Osteoblast (primary cell): ENCODE measurements at regions not wholly inside any gene's neighbourhood (a gene's known extent, or its start where the extent isn't known, plus 50 kb on each side); places are given as distances from the start of the nearest gene placed in this dataset.

Experiments used
- DNase-seq: peaks from one replicate; pipeline ENCODE4 v3.0.0; 2011; ENCODE audit warnings: low spot score, mixed read lengths; ENCODE audit not compliant: insufficient read length; ENCODE audit errors: missing footprints
- H2AFZ ChIP-seq: 2 replicates; pipeline ENCODE4 v1.6.0; 2011; ENCODE audit warnings: mild to moderate bottlenecking, low read length
- H3K27ac ChIP-seq: 2 replicates; pipeline ENCODE4 v1.5.1; 2011; ENCODE audit warnings: mild to moderate bottlenecking, low read depth, low read length, moderate library complexity
- H3K27me3 ChIP-seq: 2 replicates; pipeline ENCODE4 v1.6.0; 2012; ENCODE audit warnings: mild to moderate bottlenecking, control low read depth, inconsistent platforms, low read length, moderate library complexity; ENCODE audit not compliant: insufficient read depth
- H3K36me3 ChIP-seq: 2 replicates; pipeline ENCODE4 v1.5.1; 2011; ENCODE audit warnings: mild to moderate bottlenecking, low read length, control low read depth, moderate library complexity; ENCODE audit not compliant: insufficient read depth
- H3K4me1 ChIP-seq: 2 replicates; pipeline ENCODE4 v1.5.1; 2011; ENCODE audit warnings: mild to moderate bottlenecking, low read length, control low read depth, moderate library complexity; ENCODE audit not compliant: insufficient read depth
- H3K4me2 ChIP-seq: 2 replicates; pipeline ENCODE4 v1.6.0; 2011; ENCODE audit warnings: mild to moderate bottlenecking, low read length; ENCODE audit not compliant: insufficient read depth
- H3K4me3 ChIP-seq: fragments of 200-600 bp; sonication (generic); 3 replicates; pipeline ENCODE4 v1.5.1; 2012; ENCODE audit warnings: mild to moderate bottlenecking, low read length, inconsistent platforms; ENCODE audit not compliant: insufficient read depth
- H3K79me2 ChIP-seq: 2 replicates; pipeline ENCODE4 v1.6.0; 2012; ENCODE audit warnings: mild to moderate bottlenecking, low read length, control low read depth, inconsistent platforms; ENCODE audit not compliant: insufficient read depth
- H3K9me3 ChIP-seq: 2 replicates; pipeline ENCODE4 v1.5.1; 2011; ENCODE audit warnings: low read depth, low read length, control low read depth
- H4K20me1 ChIP-seq: 2 replicates; pipeline ENCODE4 v1.6.0; 2012; ENCODE audit warnings: mild to moderate bottlenecking, low read length, control low read depth; ENCODE audit not compliant: insufficient read depth
- CTCF ChIP-seq: IDR thresholded peaks from 2 replicates; pipeline ENCODE4 v1.5.1; 2011; ENCODE audit warnings: mild to moderate bottlenecking, low read depth, low read length, moderate library complexity; ENCODE audit errors: extremely low read depth

- Histone ChIP-seq H3K4me1 (no peaks in the 10 kb centered on the region), H2AFZ (no peak overlapping the region), H4K20me1 (no peaks in the 10 kb centered on the region), H3K4me3 (no peak overlapping the region), H3K9me3 (peaks cover 3% of the 10 kb centered on the region), H3K79me2 (no peaks in the 10 kb centered on the region), H3K27me3 (no peaks in the 10 kb centered on the region), H3K27ac (no peak overlapping the region), H3K4me2 (no peak overlapping the region), H3K36me3 (no peaks in the 10 kb centered on the region)
- no peak for TF ChIP-seq CTCF
- no peak for DNase-seq
These were observed 2558.4 kb downstream of the ARAP2 start for GRCh38 chr4:33685939-33686338.

- H3K36me3 ChIP-seq, result no peaks in the 10 kb centered on the region
- no peaks in the 10 kb centered on the region for H3K79me2 ChIP-seq
- H3K9me3 ChIP-seq, result no peaks in the 10 kb centered on the region
- H3K27me3 ChIP-seq, result no peaks in the 10 kb centered on the region
- no peak overlapping the region for H2AFZ ChIP-seq
- DNase-seq, result no peak
- no peak overlapping the region for H3K27ac ChIP-seq
- TF ChIP-seq CTCF, result no peak
- no peak overlapping the region for H3K4me2 ChIP-seq
- H4K20me1 ChIP-seq, result no peaks in the 10 kb centered on the region
- no peak overlapping the region for H3K4me3 ChIP-seq
- H3K4me1 ChIP-seq, result no peaks in the 10 kb centered on the region
These were observed 2548.3 kb downstream of the ARAP2 start for GRCh38 chr4:33696041-33696440.

GRCh38 chr4:33696586-33696985 is 2547.7 kb downstream of the ARAP2 start:
- Histone ChIP-seq H3K79me2 (no peaks in the 10 kb centered on the region), H3K27me3 (no peaks in the 10 kb centered on the region), H3K27ac (no peak overlapping the region), H3K9me3 (no peaks in the 10 kb centered on the region), H3K4me3 (no peak overlapping the region), H4K20me1 (no peaks in the 10 kb centered on the region), H3K4me2 (no peak overlapping the region), H2AFZ (no peak overlapping the region), H3K4me1 (no peaks in the 10 kb centered on the region), H3K36me3 (no peaks in the 10 kb centered on the region)
- DNase-seq, result no peak
- no peak for TF ChIP-seq CTCF

- H3K9me3 ChIP-seq, result peaks cover 2% of the 10 kb centered on the region
These were observed 2535.1 kb downstream of the ARAP2 start for GRCh38 chr4:33709247-33709646.

More at GRCh38 chr4:33709247-33709646, 2535.1 kb downstream of the ARAP2 start:
- H2AFZ ChIP-seq, result no peak overlapping the region
- TF ChIP-seq CTCF, result no peak
- no peak overlapping the region for H3K4me3 ChIP-seq
- no peak overlapping the region for H3K4me2 ChIP-seq
- no peaks in the 10 kb centered on the region for H4K20me1 ChIP-seq
- H3K4me1 ChIP-seq, result no peaks in the 10 kb centered on the region
- H3K79me2 ChIP-seq, result no peaks in the 10 kb centered on the region
- no peaks in the 10 kb centered on the region for H3K27me3 ChIP-seq
- H3K36me3 ChIP-seq, result no peaks in the 10 kb centered on the region
- no peak overlapping the region for H3K27ac ChIP-seq
- DNase-seq, result no peak
